Uterus (tissue), 2 donors: ENCODE measurements at regions not wholly inside any gene's neighbourhood (a gene's known extent, or its start where the extent isn't known, plus 50 kb on each side); places are given as distances from the start of the nearest gene placed in this dataset.

Experiments used
- CTCF ChIP-seq, 4 experiments: fragments of 200-600 bp in 2 of 4; fragments of 450-650 bp in 2 of 4; sonication (generic) in 2 of 4; IDR thresholded peaks; one replicate each; pipeline ENCODE4 v1.5.1; 2016 to 2019; ENCODE audit warnings: antibody characterized with exemption in 4 of 4, mild to moderate bottlenecking in 2 of 4, moderate library complexity in 1 of 4
- POLR2A ChIP-seq, 2 donors: fragments of 450-650 bp; IDR thresholded peaks; one replicate each; pipeline ENCODE4 v1.6.1; 2016; ENCODE audit warnings: antibody characterized with exemption in 2 of 2, mild to moderate bottlenecking in 1 of 2, moderate library complexity in 1 of 2

GRCh38 chr3:25899352-25900101 is 109.6 kb downstream of the OXSM start:
- TF ChIP-seq CTCF (IDR thresholded peaks at IDR 0.05), result no peak
- no peak for TF ChIP-seq POLR2A (IDR thresholded peaks at IDR 0.05)
